ENCODE measurements at regions not wholly inside any gene's neighbourhood (a gene's known extent, or its start where the extent isn't known, plus 50 kb on each side); places are given as distances from the start of the nearest gene placed in this dataset.
"Not testable (repeated sequence)": the region's sequence is repeated elsewhere in the genome, so short reads cannot be mapped to it uniquely, and the experiment has no call there.

- Histone ChIP-seq H3K36me3 (no peaks in the 10 kb centered on the region), H3K4me1 (no peaks in the 10 kb centered on the region), H3K27ac (replicated peaks) (no peak overlapping the region), H3K9me3 (replicated peaks) (no peaks in the 10 kb centered on the region), H3K27me3 (ENCODE audit: low read depth) (peaks cover 75% of the 10 kb centered on the region), H3K4me3 (no peak overlapping the region)
- intact Hi-C loops (cut with micrococcal nuclease): no loop called here
- no peak for TF ChIP-seq CTCF (IDR thresholded peaks at IDR 0.05; ENCODE audit: borderline replicate concordance)
- DNase-seq: no peak
These were observed 104.1 kb upstream of the TMEM132E start for GRCh38 chr17:34475296-34475695.

GRCh38 chr17:34474706-34475105 lies 104.7 kb upstream of the TMEM132E start:
- no peaks in the 10 kb centered on the region for H3K36me3 ChIP-seq
- intact Hi-C loops (cut with micrococcal nuclease): no loop called here
- no peaks in the 10 kb centered on the region for H3K4me1 ChIP-seq
- H3K4me3 ChIP-seq: no peak overlapping the region
- no peaks in the 10 kb centered on the region for H3K9me3 ChIP-seq (replicated peaks)
- peaks cover 75% of the 10 kb centered on the region for H3K27me3 ChIP-seq (ENCODE audit: low read depth)
- DNase-seq: no peak
- no peak overlapping the region for H3K27ac ChIP-seq (replicated peaks)
- TF ChIP-seq CTCF (IDR thresholded peaks at IDR 0.05; ENCODE audit: borderline replicate concordance): no peak

- peaks cover 82% of the 10 kb centered on the region for H3K27me3 ChIP-seq (ENCODE audit: low read depth)
- no peaks in the 10 kb centered on the region for H3K36me3 ChIP-seq
- H3K4me1 ChIP-seq: no peaks in the 10 kb centered on the region
- H3K27ac ChIP-seq (replicated peaks): no peak overlapping the region
- H3K9me3 ChIP-seq (replicated peaks): no peaks in the 10 kb centered on the region
- H3K4me3 ChIP-seq: no peak overlapping the region
- intact Hi-C loops (cut with micrococcal nuclease): no loop called here
- no peak for DNase-seq
- no peak for TF ChIP-seq CTCF (IDR thresholded peaks at IDR 0.05; ENCODE audit: borderline replicate concordance)
These were observed 107.0 kb upstream of the TMEM132E start for GRCh38 chr17:34472363-34472762.

GRCh38 chr17:34471278-34471677 lies 108.1 kb upstream of the TMEM132E start:
- H3K9me3 ChIP-seq (replicated peaks); H3K36me3 ChIP-seq; H3K4me1 ChIP-seq; H3K4me3 ChIP-seq; DNase-seq; H3K27ac ChIP-seq (replicated peaks); intact Hi-C loops (cut with micrococcal nuclease): not testable (repeated sequence)
- H3K27me3 ChIP-seq (ENCODE audit: low read depth): peaks cover 79% of the 10 kb centered on the region

GRCh38 chr17:34465789-34466188 lies 102.8 kb upstream of the CCL1 start:
- peaks cover 95% of the 10 kb centered on the region for H3K27me3 ChIP-seq (ENCODE audit: low read depth)
- H3K4me3 ChIP-seq: no peak overlapping the region
- H3K9me3 ChIP-seq (replicated peaks): no peaks in the 10 kb centered on the region
- intact Hi-C loops (cut with micrococcal nuclease): no loop called here
- no peak overlapping the region for H3K27ac ChIP-seq (replicated peaks)
- no peak for TF ChIP-seq CTCF (IDR thresholded peaks at IDR 0.05; ENCODE audit: borderline replicate concordance)
- H3K4me1 ChIP-seq: no peaks in the 10 kb centered on the region
- H3K36me3 ChIP-seq: no peaks in the 10 kb centered on the region
- DNase-seq: no peak

GRCh38 chr17:34464812-34465211 lies 101.8 kb upstream of the CCL1 start:
- Histone ChIP-seq H3K27ac (replicated peaks) (no peak overlapping the region), H3K4me3 (no peak overlapping the region), H3K27me3 (ENCODE audit: low read depth) (peaks cover 95% of the 10 kb centered on the region), H3K9me3 (replicated peaks) (no peaks in the 10 kb centered on the region), H3K36me3 (no peaks in the 10 kb centered on the region), H3K4me1 (no peaks in the 10 kb centered on the region)
- no peak for DNase-seq
- intact Hi-C loops (cut with micrococcal nuclease): no loop called here
- TF ChIP-seq CTCF (IDR thresholded peaks at IDR 0.05; ENCODE audit: borderline replicate concordance): no peak
